ENCODE measurements at regions not wholly inside any gene's neighbourhood (a gene's known extent, or its start where the extent isn't known, plus 50 kb on each side); places are given as distances from the start of the nearest gene placed in this dataset.

GRCh38 chr14:26765301-26765700 is 167.5 kb upstream of the NOVA1 start:
- no peak for DNase-seq
- no peak for ATAC-seq

GRCh38 chr14:26765768-26766520 is 168.1 kb upstream of the NOVA1 start:
- intact Hi-C loops (cut with DNase I, micrococcal nuclease): no loop called here
- ATAC-seq (peak; percentile 50), DNase-seq (peak; percentile 4 to 24)

More at GRCh38 chr14:26765301-26765700, 167.5 kb upstream of the NOVA1 start:
- intact Hi-C loops (cut with DNase I, micrococcal nuclease): no loop called here

GRCh38 chr14:26766726-26767125 is 168.9 kb upstream of the NOVA1 start:
- intact Hi-C loops (cut with DNase I, micrococcal nuclease): no loop called here
- DNase-seq (no peak), ATAC-seq (no peak)

GRCh38 chr14:26773906-26774593 is 176.2 kb upstream of the NOVA1 start:
- no peak for ATAC-seq
- no peak for DNase-seq
- intact Hi-C loops (cut with DNase I, micrococcal nuclease): no loop called here

GRCh38 chr14:26775765-26776563 is 178.1 kb upstream of the NOVA1 start:
- ATAC-seq (no peak), DNase-seq (no peak)
- intact Hi-C loops (cut with DNase I, micrococcal nuclease): no loop called here

- no peak for DNase-seq
- intact Hi-C loops (cut with DNase I, micrococcal nuclease): no loop called here
- ATAC-seq: no peak
Observed at GRCh38 chr14:26791117-26791806, 193.4 kb upstream of the NOVA1 start.

- intact Hi-C loops (cut with DNase I, micrococcal nuclease): no loop called here
- ATAC-seq (no peak), DNase-seq (no peak)
Observed at GRCh38 chr14:26794731-26795130, 196.9 kb upstream of the NOVA1 start.

- DNase-seq (no peak), ATAC-seq (no peak)
- intact Hi-C loops (cut with DNase I, micrococcal nuclease): no loop called here
Observed at GRCh38 chr14:26808407-26808806, 210.6 kb upstream of the NOVA1 start.

- intact Hi-C loops (cut with DNase I, micrococcal nuclease): no loop called here
- ATAC-seq (no peak), DNase-seq (no peak)
Observed at GRCh38 chr14:26810631-26811030, 212.8 kb upstream of the NOVA1 start.

GRCh38 chr14:26811756-26812305 is 214.0 kb upstream of the NOVA1 start:
- no peak for ATAC-seq
- intact Hi-C loops (cut with DNase I, micrococcal nuclease): no loop called here
- DNase-seq: no peak

- intact Hi-C loops (cut with DNase I, micrococcal nuclease): no loop called here
- ATAC-seq (no peak), DNase-seq (no peak)
Observed at GRCh38 chr14:26820138-26820537, 222.3 kb upstream of the NOVA1 start.

- ATAC-seq: no peak
- intact Hi-C loops (cut with DNase I, micrococcal nuclease): no loop called here
- DNase-seq: no peak
Observed at GRCh38 chr14:26820572-26820971, 222.7 kb upstream of the NOVA1 start.

GRCh38 chr14:26828741-26829140 is 230.9 kb upstream of the NOVA1 start:
- DNase-seq: no peak

GRCh38 chr14:26833621-26834176 is 235.9 kb upstream of the NOVA1 start:
- DNase-seq (no peak), ATAC-seq (no peak)
- intact Hi-C loops (cut with DNase I, micrococcal nuclease): no loop called here

More at GRCh38 chr14:26828741-26829140, 230.9 kb upstream of the NOVA1 start:
- intact Hi-C loops (cut with DNase I, micrococcal nuclease): no loop called here
- no peak for ATAC-seq

GRCh38 chr14:26835979-26836570 is 238.2 kb upstream of the NOVA1 start:
- intact Hi-C loops (cut with DNase I, micrococcal nuclease): no loop called here
- no peak for DNase-seq
- peak; percentile 80 for ATAC-seq

GRCh38 chr14:26839481-26839880 is 241.6 kb upstream of the NOVA1 start:
- intact Hi-C loops (cut with DNase I, micrococcal nuclease): no loop called here
- DNase-seq (no peak), ATAC-seq (no peak)

GRCh38 chr14:26841326-26841725 is 243.5 kb upstream of the NOVA1 start:
- intact Hi-C loops (cut with DNase I, micrococcal nuclease): no loop called here
- DNase-seq (no peak), ATAC-seq (peak; percentile 23)
